ENCODE measurements at regions not wholly inside any gene's neighbourhood (a gene's known extent, or its start where the extent isn't known, plus 50 kb on each side); places are given as distances from the start of the nearest gene placed in this dataset.

- TF ChIP-seq CTCF (IDR thresholded peaks at IDR 0.05; ENCODE audit: low read depth, low read length): no peak
Observed at GRCh38 chr6:14727494-14728395, 518.1 kb upstream of the JARID2 start.

GRCh38 chr6:14728396-14729024, 517.4 kb upstream of the JARID2 start:
- no peak overlapping the region for H3K4me3 ChIP-seq (ENCODE audit: low read depth, low read length)
- no peak for TF ChIP-seq CTCF (IDR thresholded peaks at IDR 0.05; ENCODE audit: low read depth, low read length)

More at GRCh38 chr6:14727494-14728395, 518.1 kb upstream of the JARID2 start:
- H3K4me3 ChIP-seq (ENCODE audit: low read depth, low read length): no peak overlapping the region

DNA sequence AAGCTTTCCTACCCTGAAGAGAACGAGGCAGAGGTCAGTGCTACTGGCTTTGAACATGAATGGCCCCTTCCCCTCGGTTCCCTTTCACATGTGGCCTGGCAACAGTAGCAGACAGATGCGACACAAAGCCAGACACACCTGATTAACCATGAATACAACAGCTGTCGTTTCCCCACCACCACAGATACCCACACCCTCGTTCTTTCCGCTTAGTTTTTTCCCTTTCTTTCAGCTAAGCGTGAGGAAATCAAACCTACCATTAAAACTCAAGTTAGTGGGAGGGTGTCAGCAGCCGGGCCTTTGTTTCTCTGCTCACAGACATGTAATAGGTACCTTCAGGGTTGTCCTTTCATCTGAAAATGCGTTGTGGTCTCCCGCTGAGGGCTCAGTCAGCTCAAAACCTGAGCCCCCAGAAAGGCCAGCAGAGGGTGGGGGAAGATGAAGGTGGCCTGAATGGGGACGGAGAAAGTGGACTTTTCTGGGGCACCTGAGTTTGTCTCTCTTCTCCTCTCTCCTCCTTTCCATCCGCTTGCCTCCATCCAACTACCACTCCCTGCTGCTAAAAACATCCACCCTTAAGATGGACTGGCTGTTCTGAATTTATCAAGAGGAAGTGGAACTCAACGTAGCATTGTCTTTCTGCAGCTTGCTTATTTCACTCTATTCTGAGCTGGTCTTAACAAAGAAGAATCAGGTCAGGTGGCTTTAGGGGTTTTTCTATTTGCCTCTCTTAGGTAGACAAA, 516.6 kb upstream of the JARID2 start:
- no peak for TF ChIP-seq CTCF (IDR thresholded peaks at IDR 0.05; ENCODE audit: low read depth, low read length)
- H3K4me3 ChIP-seq (ENCODE audit: low read depth, low read length): no peak overlapping the region

GRCh38 chr6:14730654-14731053, 515.2 kb upstream of the JARID2 start:
- no peak for TF ChIP-seq CTCF (IDR thresholded peaks at IDR 0.05; ENCODE audit: low read depth, low read length)

DNA sequence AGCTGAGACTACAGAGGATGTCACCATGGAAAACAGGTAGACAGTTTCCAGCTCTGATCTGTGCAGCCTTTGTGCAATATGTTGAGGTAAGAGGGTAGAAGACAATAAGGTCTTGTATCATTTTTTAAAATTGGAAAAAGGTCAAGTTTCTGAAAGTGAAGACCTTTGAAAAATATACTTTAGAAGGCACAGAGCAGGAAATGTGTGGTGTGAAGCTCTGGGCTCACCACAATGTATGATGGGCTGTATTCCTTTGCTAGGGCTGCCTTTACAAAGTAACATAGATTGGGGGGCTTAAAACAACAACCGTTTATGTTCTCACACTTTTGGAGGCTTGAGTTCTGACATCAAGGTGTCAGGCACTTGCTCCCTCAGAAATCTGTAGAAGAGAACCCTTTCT, 514.3 kb upstream of the JARID2 start:
- no peak overlapping the region for H3K4me3 ChIP-seq (ENCODE audit: low read depth, low read length)
- TF ChIP-seq CTCF (IDR thresholded peaks at IDR 0.05; ENCODE audit: low read depth, low read length): no peak

More at GRCh38 chr6:14730654-14731053, 515.2 kb upstream of the JARID2 start:
- no peak overlapping the region for H3K4me3 ChIP-seq (ENCODE audit: low read depth, low read length)

DNA sequence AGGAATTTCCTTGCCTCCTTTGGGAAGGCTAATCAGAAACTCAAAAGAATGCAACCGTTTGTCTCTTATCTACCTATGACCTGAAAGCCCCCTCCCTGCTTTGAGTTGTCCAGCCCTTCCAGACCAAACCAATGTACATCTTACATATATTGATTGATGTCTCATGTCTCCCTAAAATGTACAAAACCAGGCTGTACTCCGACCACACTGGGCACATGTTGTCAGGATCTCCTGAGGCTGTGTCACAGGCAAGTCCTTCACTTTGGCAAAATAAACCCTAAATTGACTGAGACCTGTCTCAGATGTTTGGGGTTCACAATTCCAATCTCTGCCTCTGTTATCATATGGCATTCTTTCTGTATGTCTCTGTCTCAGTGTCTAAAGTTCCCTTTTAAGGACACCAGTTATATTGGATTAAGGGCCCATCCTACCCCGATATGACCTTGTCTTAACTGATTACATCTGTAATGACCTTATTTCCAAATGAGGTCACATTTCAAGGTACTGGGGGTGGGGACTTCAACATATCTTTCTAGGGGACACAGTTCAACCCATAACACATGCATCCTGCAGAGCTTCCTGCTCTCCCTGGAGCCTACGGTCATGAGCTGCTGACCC, 513.5 kb upstream of the JARID2 start:
- TF ChIP-seq CTCF (IDR thresholded peaks at IDR 0.05; ENCODE audit: low read depth, low read length): no peak
- H3K4me3 ChIP-seq (ENCODE audit: low read depth, low read length): no peak overlapping the region

All from WI38 (cell line).